Tibial nerve (tissue), 4 donors: ENCODE measurements at regions not wholly inside any gene's neighbourhood (a gene's known extent, or its start where the extent isn't known, plus 50 kb on each side); places are given as distances from the start of the nearest gene placed in this dataset.

Experiments
- DNase-seq, 2 donors: peaks; one replicate each; pipeline ENCODE4 v3.0.0-alpha.2; 2019; ENCODE audit warnings: low spot score in 2 of 2
- H3K27ac ChIP-seq, 4 donors: fragments of 200-600 bp; sonication (generic) in 3 of 4; one replicate each; pipeline ENCODE4 v1.5.1; 2017 to 2019; ENCODE audit warnings: mild to moderate bottlenecking in 1 of 4
- H3K27me3 ChIP-seq, 2 donors: fragments of 200-600 bp; sonication (generic) in 1 of 2; one replicate each; pipeline versions ENCODE4 v1.5.1 to v1.6.0; 2017 to 2019
- H3K36me3 ChIP-seq, 3 donors: fragments of 200-600 bp; sonication (generic); one replicate each; pipeline ENCODE4 v1.5.1; 2018 to 2019
- H3K4me1 ChIP-seq, 4 donors: fragments of 200-600 bp; sonication (generic) in 3 of 4; one replicate each; pipeline ENCODE4 v1.5.1; 2017 to 2019
- H3K4me3 ChIP-seq, 4 donors: fragments of 200-600 bp; sonication (generic) in 3 of 4; one replicate each; pipeline ENCODE4 v1.5.1; 2017 to 2019; ENCODE audit warnings: mild to moderate bottlenecking in 1 of 4, moderate library complexity in 1 of 4
- H3K9me3 ChIP-seq, 4 donors: fragments of 200-600 bp; sonication (generic) in 3 of 4; one replicate each; pipeline ENCODE4 v1.5.1; 2017 to 2019
- CTCF ChIP-seq, 5 experiments: fragments of 200-600 bp in 3 of 5; fragments of 450-650 bp in 2 of 5; sonication (generic) in 3 of 5; IDR thresholded peaks; one replicate each; pipeline ENCODE4 v1.5.1; 2016 to 2019; ENCODE audit warnings: antibody characterized with exemption in 5 of 5, mild to moderate bottlenecking in 3 of 5, moderate library complexity in 2 of 5
- EP300 ChIP-seq, 2 donors: sonication (generic); formaldehyde crosslinking; IDR thresholded peaks; one replicate each; pipeline ENCODE4 v1.6.1; 2017; ENCODE audit warnings: antibody characterized with exemption in 2 of 2, mild to moderate bottlenecking in 1 of 2
- POLR2A ChIP-seq, 2 donors: fragments of 450-650 bp; IDR thresholded peaks; one replicate each; pipeline ENCODE4 v1.6.1; 2017; ENCODE audit warnings: antibody characterized with exemption in 2 of 2, mild to moderate bottlenecking in 2 of 2, moderate library complexity in 2 of 2
- WGBS, 2 donors: methylation state at CpG; one replicate each; pipeline ENCODE4 v1.1.5; 2018; 5-methylcytosine and 5-hydroxymethylcytosine counted together

- H3K4me3 ChIP-seq: no peak overlapping the region
- TF ChIP-seq EP300 (IDR thresholded peaks at IDR 0.05) (no peak), CTCF (IDR thresholded peaks at IDR 0.05) (no peak), POLR2A (IDR thresholded peaks at IDR 0.05) (no peak)
- DNase-seq: no peak
- H3K27me3 ChIP-seq: no peaks in the 10 kb centered on the region
- 87 to 89% methylated on average over 7 of the region's 7 CpGs for WGBS, 2 donors
- no peaks in the 10 kb centered on the region for H3K36me3 ChIP-seq
- H3K4me1 ChIP-seq: no peaks in the 10 kb centered on the region
- no peak overlapping the region for H3K27ac ChIP-seq
- no peaks in the 10 kb centered on the region for H3K9me3 ChIP-seq
These were observed 135.2 kb upstream of the SLC6A11 start for GRCh38 chr3:10680796-10681195.

- Histone ChIP-seq H3K4me1 (no peaks in the 10 kb centered on the region), H3K4me3 (no peak overlapping the region), H3K27me3 (no peaks in the 10 kb centered on the region), H3K9me3 (no peaks in the 10 kb centered on the region), H3K27ac (no peak overlapping the region), H3K36me3 (no peaks in the 10 kb centered on the region)
- WGBS, 2 donors: 39 to 42% methylated on average over 4 of the region's 4 CpGs
- no peak for DNase-seq
- TF ChIP-seq CTCF (IDR thresholded peaks at IDR 0.05) (no peak), POLR2A (IDR thresholded peaks at IDR 0.05) (no peak), EP300 (IDR thresholded peaks at IDR 0.05) (no peak)
These were observed 133.3 kb upstream of the SLC6A11 start for GRCh38 chr3:10682692-10683091.

GRCh38 chr3:10683106-10683505 lies 132.9 kb upstream of the SLC6A11 start:
- H3K27me3 ChIP-seq: no peaks in the 10 kb centered on the region
- no peaks in the 10 kb centered on the region for H3K4me1 ChIP-seq
- H3K9me3 ChIP-seq: no peaks in the 10 kb centered on the region
- no peak for TF ChIP-seq EP300 (IDR thresholded peaks at IDR 0.05)
- TF ChIP-seq POLR2A (IDR thresholded peaks at IDR 0.05): no peak
- TF ChIP-seq CTCF (IDR thresholded peaks at IDR 0.05): no peak
- H3K36me3 ChIP-seq: no peaks in the 10 kb centered on the region
- 46 to 48% methylated on average over 1 of the region's 1 CpG for WGBS, 2 donors
- H3K4me3 ChIP-seq: no peak overlapping the region
- DNase-seq: no peak
- H3K27ac ChIP-seq: no peak overlapping the region

GRCh38 chr3:10688126-10688525 lies 127.9 kb upstream of the SLC6A11 start:
- no peak for DNase-seq
- no peaks in the 10 kb centered on the region for H3K27me3 ChIP-seq
- TF ChIP-seq EP300 (IDR thresholded peaks at IDR 0.05) (no peak), CTCF (IDR thresholded peaks at IDR 0.05) (no peak), POLR2A (IDR thresholded peaks at IDR 0.05) (no peak)
- no peaks in the 10 kb centered on the region for H3K36me3 ChIP-seq
- WGBS, 2 donors: 33 to 67% methylated on average over 1 of the region's 1 CpG
- H3K9me3 ChIP-seq: no peaks in the 10 kb centered on the region
- no peak overlapping the region for H3K4me3 ChIP-seq
- no peak overlapping the region for H3K27ac ChIP-seq
- no peaks in the 10 kb centered on the region for H3K4me1 ChIP-seq

GRCh38 chr3:10688548-10689172 lies 127.4 kb upstream of the SLC6A11 start:
- Histone ChIP-seq H3K27me3 (no peaks in the 10 kb centered on the region), H3K4me3 (no peak overlapping the region), H3K9me3 (no peaks in the 10 kb centered on the region), H3K36me3 (no peaks in the 10 kb centered on the region), H3K27ac (no peak overlapping the region), H3K4me1 (no peaks in the 10 kb centered on the region)
- TF ChIP-seq CTCF (IDR thresholded peaks at IDR 0.05) (no peak), EP300 (IDR thresholded peaks at IDR 0.05) (no peak), POLR2A (IDR thresholded peaks at IDR 0.05) (no peak)
- DNase-seq: no peak
- 77 to 93% methylated on average over 8 of the region's 8 CpGs for WGBS, 2 donors
